Umbilical cord (tissue), 1 donor: ENCODE measurements at regions not wholly inside any gene's neighbourhood (a gene's known extent, or its start where the extent isn't known, plus 50 kb on each side); places are given as distances from the start of the nearest gene placed in this dataset.

Source experiments
- DNase-seq: peaks from one replicate; pipeline ENCODE4 v3.0.0-alpha.2; 2015; ENCODE audit warnings: low spot score

DNA sequence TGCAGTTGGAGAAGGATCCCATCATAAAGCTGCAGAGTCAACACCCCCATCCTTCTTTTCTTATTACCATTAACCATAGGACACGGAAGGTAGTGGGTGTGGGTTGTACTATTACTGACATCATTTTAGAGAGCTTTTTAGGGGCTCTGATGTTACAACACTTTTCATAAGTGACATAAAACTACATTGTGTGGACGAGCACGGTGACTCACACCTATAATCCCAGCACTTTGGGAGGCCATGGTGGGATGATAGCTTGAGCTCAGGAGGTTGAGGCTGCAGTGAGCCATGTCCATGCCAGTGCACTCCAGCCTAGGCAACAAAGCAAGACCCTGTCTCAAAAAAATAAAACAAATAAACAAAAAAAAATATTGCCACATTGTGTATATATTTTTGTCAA lies 167.1 kb downstream of the DUSP6 start:
- no peak for DNase-seq

GRCh38 chr12:89183985-89184435 lies 168.3 kb downstream of the DUSP6 start:
- no peak for DNase-seq

- peak; percentile 35 for DNase-seq
Observed at GRCh38 chr12:89181271-89181920, 170.9 kb downstream of the DUSP6 start.

GRCh38 chr12:89180496-89180895 lies 171.8 kb downstream of the DUSP6 start:
- DNase-seq, result no peak

- peak; percentile 54 for DNase-seq
Observed at GRCh38 chr12:89179983-89180382, 172.3 kb downstream of the DUSP6 start.

GRCh38 chr12:89179245-89179644 lies 173.1 kb downstream of the DUSP6 start:
- no peak for DNase-seq

DNA sequence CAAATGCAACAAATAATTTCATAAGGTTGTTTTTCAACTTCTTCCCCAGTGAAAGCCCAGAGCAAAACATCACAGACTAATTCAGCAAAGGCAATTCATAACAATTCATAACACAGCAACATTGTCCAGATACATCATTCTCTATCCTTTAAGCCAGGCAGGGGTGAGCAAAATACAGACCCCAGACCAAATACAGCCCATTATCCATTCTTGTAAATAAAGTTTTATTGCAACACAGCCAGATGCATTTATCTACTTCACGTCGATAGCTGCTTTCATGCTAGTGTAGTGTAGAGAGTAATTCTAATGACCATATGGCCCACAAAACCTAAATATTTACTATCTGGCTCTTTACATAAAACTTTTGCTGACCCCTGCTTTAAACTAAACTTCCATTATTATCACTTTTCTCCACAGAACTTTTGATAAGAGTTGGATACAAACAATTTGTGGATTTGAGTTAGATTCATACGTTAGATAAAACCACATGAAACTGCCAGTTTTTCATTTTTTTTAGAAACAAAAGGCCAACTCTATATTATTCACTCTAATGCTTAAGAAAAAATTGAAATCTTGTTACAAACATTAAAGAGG lies 174.4 kb downstream of the DUSP6 start:
- DNase-seq, result no peak

- DNase-seq, result no peak
Observed at GRCh38 chr12:89176676-89177075, 175.6 kb downstream of the DUSP6 start.

DNA sequence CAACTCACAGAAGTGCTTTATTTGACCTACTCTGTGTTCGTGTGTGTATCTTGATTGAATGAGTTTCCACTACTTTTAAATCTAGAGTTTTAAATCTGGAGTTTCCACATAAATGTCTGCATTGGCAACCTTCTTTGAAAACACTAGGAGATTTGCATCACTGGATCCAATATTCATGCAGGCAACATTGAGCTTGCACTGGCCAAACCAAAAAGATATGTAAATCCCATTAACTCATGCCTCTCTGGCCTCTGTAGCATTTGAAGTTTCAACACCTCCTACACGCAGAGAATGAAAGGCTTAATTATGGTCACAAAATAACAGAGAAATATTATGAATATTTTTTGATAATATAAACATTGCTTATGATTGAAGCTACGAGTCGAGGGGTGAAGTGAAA lies 178.6 kb downstream of the DUSP6 start:
- DNase-seq, result no peak

DNA sequence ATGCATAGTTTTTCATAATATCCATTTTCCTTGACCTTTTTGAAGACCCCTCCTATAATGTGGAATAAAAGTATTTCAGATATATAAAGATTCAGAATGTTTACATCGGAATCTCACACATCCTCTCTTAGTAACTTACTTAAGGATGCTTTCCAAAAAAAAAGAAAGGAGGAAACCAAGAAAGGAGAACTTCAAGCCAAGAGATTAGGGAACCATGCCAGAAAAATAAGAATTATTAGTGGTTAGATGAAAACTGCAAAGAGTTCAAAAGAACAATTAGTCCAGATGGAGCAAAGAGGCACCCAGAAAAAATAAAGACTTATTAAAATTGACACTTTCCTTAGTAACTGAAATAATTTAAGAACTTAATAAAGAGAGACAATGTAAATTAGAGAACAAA lies 179.2 kb downstream of the DUSP6 start:
- no peak for DNase-seq

GRCh38 chr12:89172224-89172623 lies 180.1 kb downstream of the DUSP6 start:
- DNase-seq, result no peak

DNA sequence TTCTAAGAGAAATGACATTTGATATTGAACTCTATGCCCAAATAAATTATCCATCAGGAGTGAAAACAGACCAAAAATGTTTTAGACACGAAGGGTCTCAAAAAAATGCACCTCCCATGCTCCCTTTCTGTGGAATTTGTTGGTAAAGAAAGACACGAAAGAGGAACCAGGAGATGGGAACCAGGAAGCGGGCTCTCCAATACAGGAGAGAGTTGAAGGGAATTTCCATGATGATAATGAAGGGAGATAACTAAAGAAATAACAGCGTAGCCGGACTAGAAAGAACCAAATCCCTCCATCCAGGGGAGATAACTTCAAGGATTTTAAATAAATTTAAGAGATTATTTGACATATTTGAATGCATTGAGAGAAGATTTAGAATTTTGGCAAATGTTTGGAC lies 183.0 kb downstream of the DUSP6 start:
- DNase-seq, result no peak

DNA sequence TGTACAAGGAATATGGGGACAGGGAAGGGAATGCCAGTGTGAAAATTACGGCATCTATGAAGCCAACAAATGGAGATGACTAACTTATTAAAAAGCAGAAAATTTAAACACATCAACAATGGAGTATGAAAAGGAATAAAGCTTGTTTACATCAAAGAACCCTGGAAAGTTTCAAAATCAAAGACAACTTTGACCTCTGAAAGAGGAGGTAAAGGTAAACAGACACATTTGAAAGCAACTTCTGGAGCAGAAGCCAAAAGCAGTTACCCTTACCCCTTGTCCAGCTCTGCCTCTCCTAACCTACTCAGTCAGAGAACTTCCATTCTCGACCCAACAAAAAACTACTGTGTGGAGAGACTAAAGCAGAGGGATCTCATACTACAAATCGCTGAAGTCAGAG lies 184.3 kb downstream of the DUSP6 start:
- no peak for DNase-seq

DNA sequence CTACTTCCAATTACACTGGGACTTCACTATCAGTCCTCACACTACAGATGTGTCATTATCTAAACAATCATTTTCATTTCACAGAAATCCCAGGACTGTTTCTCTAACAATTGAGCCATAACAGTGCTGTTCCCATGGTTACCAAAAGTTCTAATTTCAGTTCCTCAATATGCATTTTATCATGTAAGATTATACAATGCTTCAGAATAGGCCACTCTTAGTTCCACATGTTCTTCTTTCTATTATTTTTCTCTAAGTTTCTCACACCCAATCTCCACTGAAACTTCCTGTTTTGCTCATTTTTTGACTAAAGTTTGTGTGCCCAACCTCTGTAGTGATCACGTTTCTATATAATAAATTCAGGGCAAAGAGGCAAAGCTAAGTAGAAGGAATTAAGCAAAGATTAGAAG lies 185.8 kb downstream of the DUSP6 start:
- peak; percentile 32 for DNase-seq

DNA sequence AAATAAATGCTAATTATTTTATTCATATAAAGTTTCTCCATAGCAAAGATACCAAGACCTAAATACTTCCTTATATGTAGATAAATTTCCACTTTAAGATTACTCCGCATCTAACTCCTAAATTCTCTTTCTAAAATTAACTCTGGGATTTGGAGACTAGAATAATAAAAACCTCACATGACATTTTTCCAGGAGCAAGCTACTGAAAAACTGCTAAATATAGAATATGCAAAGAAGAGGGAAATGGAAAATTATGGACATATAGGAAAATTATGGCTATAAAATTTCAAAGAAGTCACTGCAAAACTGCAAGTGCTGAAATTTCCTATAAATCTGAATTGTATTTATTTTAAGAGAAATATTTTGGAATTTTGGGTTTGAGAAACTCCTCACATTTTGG lies 186.2 kb downstream of the DUSP6 start:
- DNase-seq, result no peak

GRCh38 chr12:89165703-89166102 lies 186.6 kb downstream of the DUSP6 start:
- DNase-seq, result no peak

GRCh38 chr12:89163918-89164317 lies 188.4 kb downstream of the DUSP6 start:
- no peak for DNase-seq

DNA sequence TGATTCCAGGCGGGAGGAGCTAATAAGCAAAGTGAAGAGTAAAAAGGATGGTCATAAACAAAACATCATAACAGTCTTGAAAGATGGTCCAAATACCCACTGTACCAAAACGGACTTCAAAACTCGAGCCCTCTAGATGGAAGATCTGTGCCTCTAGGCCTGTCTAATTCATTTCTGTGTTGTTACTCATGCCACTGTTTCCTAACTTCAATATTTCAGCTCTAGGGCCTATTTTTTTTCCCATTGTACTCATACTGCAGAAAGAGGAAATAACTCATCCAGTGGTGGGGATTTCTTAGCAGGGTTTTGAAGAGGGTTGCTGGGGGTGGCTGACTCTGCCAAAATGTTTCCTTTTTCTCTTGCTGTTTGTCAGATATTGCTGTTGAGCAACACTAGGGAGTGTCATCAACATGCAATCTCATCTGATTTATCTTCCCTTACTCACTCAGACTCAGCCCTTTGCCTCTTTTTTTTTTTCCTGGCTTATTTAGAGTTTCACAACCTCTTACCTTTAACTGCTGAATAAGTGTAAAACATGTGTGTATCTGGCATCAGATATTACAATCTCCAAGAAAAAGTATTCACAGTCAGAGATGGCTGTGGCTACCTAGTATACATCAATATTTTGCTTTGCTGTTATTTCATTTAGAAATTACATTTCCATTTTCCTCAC lies 189.6 kb downstream of the DUSP6 start:
- DNase-seq, result peak; percentile 93

DNA sequence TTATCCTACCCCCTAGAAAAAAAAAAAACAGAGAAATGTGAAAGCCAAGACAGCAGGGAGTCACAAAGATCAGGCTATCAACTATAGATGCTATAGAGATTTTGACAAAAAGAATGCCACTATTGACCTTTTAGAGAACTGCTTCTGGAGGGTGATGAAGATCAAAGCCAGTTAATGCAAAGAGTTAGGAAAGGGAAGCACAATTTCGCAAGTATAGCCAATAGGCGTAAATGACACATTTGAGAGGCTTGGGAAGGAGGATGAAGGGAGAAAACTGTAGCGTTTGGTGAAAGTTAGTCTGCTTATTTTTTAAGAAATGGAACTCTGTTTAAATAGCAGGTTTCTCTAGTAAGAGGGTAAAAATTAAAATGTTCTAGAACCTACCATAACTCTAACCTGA lies 190.7 kb downstream of the DUSP6 start:
- no peak for DNase-seq

GRCh38 chr12:89160716-89161123 lies 191.6 kb downstream of the DUSP6 start:
- DNase-seq, result peak; percentile 73

GRCh38 chr12:89157413-89157812 lies 194.9 kb downstream of the DUSP6 start:
- DNase-seq, result no peak

DNA sequence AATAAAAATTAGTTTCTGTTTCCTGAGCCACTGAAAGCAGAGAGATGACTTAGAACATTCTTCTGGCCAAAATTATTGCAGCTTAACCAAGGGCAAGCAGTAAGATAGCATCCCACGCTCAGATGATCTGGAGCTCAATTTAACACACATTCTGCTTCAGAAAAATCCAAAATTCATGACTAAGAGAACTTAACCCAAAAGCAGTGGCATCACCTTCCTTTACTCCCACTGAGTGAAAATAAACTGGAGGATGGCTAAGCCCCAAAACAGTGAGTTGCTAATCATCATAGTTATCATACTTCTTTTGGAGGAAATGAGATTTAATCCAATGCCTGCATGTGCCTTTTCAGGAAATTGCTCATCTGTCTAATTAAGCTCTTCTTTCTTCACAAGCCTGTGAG lies 195.4 kb downstream of the DUSP6 start:
- no peak for DNase-seq

- DNase-seq, result no peak
Observed at GRCh38 chr12:89156340-89156739, 196.0 kb downstream of the DUSP6 start.
